ENCODE measurements at regions not wholly inside any gene's neighbourhood (a gene's known extent, or its start where the extent isn't known, plus 50 kb on each side); places are given as distances from the start of the nearest gene placed in this dataset.

DNA sequence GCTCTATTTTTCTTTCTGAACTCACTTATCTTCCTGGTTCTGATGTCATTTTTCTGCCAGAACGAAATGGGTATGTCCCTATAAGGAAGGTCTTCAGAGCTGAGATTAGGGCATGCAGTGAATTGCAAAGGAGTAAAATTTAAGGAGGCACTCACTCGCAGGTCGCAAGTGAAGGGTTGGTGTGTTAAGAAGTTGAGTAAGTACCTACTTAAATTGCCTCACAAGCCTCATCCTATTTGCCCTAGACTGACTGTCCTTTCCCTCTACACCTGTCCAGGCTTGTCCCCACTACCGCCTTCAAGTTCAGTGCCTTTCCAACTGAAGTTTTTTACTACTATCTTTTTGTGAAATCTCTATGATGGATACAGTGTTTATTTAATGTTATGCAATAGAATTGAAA lies 191.5 kb downstream of the AHR start:
- TF ChIP-seq, protein P1, sequence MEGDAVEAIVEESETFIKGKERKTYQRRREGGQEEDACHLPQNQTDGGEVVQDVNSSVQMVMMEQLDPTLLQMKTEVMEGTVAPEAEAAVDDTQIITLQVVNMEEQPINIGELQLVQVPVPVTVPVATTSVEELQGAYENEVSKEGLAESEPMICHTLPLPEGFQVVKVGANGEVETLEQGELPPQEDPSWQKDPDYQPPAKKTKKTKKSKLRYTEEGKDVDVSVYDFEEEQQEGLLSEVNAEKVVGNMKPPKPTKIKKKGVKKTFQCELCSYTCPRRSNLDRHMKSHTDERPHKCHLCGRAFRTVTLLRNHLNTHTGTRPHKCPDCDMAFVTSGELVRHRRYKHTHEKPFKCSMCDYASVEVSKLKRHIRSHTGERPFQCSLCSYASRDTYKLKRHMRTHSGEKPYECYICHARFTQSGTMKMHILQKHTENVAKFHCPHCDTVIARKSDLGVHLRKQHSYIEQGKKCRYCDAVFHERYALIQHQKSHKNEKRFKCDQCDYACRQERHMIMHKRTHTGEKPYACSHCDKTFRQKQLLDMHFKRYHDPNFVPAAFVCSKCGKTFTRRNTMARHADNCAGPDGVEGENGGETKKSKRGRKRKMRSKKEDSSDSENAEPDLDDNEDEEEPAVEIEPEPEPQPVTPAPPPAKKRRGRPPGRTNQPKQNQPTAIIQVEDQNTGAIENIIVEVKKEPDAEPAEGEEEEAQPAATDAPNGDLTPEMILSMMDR (conservative IDR thresholded peaks at IDR 0.05; ENCODE audit: low read length), result no peak
- no peak for TF ChIP-seq EZH2phosphoT487 (IDR thresholded peaks at IDR 0.05; ENCODE audit: borderline replicate concordance)

All from Loucy (cell line).